ENCODE measurements at regions not wholly inside any gene's neighbourhood (a gene's known extent, or its start where the extent isn't known, plus 50 kb on each side); places are given as distances from the start of the nearest gene placed in this dataset.

- CTCF ChIA-PET, result no interaction called here
- DNase-seq (ENCODE audit: extremely low spot score), result no peak
- POLR2A ChIA-PET, result no interaction called here
- TF ChIP-seq CTCF (IDR thresholded peaks at IDR 0.05; ENCODE audit: control extremely low read depth, extremely low read depth, low read depth, missing control alignments), result no peak
Observed at GRCh38 chr7:50957431-50957830, 174.7 kb upstream of the GRB10 start.

GRCh38 chr7:50956522-50957155, 173.9 kb upstream of the GRB10 start:
- ChIA-PET POLR2A (no interaction called here), CTCF (no interaction called here)
- DNase-seq (ENCODE audit: extremely low spot score), result no peak
- TF ChIP-seq CTCF (IDR thresholded peaks at IDR 0.05; ENCODE audit: control extremely low read depth, extremely low read depth, low read depth, missing control alignments), result no peak

GRCh38 chr7:50954716-50955115, 172.0 kb upstream of the GRB10 start:
- ChIA-PET CTCF (interaction anchor here (1.2 kb wide), 1 partner anchor 13 kb away, joined by 3 read pairs; no protein-coding TSS in a partner anchor), POLR2A (no interaction called here)
- no peak for DNase-seq (ENCODE audit: extremely low spot score)
- TF ChIP-seq CTCF (IDR thresholded peaks at IDR 0.05; ENCODE audit: control extremely low read depth, extremely low read depth, low read depth, missing control alignments), result no peak

- no peak for DNase-seq (ENCODE audit: extremely low spot score)
- POLR2A ChIA-PET, result no interaction called here
- no peak for TF ChIP-seq CTCF (IDR thresholded peaks at IDR 0.05; ENCODE audit: control extremely low read depth, extremely low read depth, low read depth, missing control alignments)
- CTCF ChIA-PET, result interaction anchor here (1.0 to 1.2 kb wide), 2 partner anchors 13 to 19 kb away, joined by 3 read pairs; no protein-coding TSS in a partner anchor
Observed at GRCh38 chr7:50954245-50954644, 171.5 kb upstream of the GRB10 start.

- ChIA-PET CTCF (interaction anchor here (1.0 to 1.2 kb wide), 2 partner anchors 14 to 19 kb away, joined by 3 read pairs; no protein-coding TSS in a partner anchor), POLR2A (no interaction called here)
- DNase-seq (ENCODE audit: extremely low spot score), result no peak
- TF ChIP-seq CTCF (IDR thresholded peaks at IDR 0.05; ENCODE audit: control extremely low read depth, extremely low read depth, low read depth, missing control alignments), result no peak
Observed at GRCh38 chr7:50953820-50954219, 171.1 kb upstream of the GRB10 start.

- no peak for TF ChIP-seq CTCF (IDR thresholded peaks at IDR 0.05; ENCODE audit: control extremely low read depth, extremely low read depth, low read depth, missing control alignments)
- no peak for DNase-seq (ENCODE audit: extremely low spot score)
- ChIA-PET POLR2A (no interaction called here), CTCF (interaction anchor here (1.0 kb wide), 1 partner anchor 20 kb away, joined by 3 read pairs; no protein-coding TSS in a partner anchor)
Observed at GRCh38 chr7:50953303-50953702, 170.6 kb upstream of the GRB10 start.
